K562 (cell line): ENCODE measurements at regions not wholly inside any gene's neighbourhood (a gene's known extent, or its start where the extent isn't known, plus 50 kb on each side); places are given as distances from the start of the nearest gene placed in this dataset.

ENCODE experiments used
- BCLAF1 ChIP-seq, 2 experiments: fragments of 450-650 bp in 1 of 2; IDR thresholded peaks; 2 replicates each; pipeline ENCODE4 v1.6.1; 2011 to 2017; ENCODE audit warnings: low read depth in 2 of 2, antibody characterized with exemption in 1 of 2, borderline replicate concordance in 1 of 2, low read length in 1 of 2, mild to moderate bottlenecking in 1 of 2, mixed read lengths in 1 of 2; ENCODE audit not compliant: control insufficient read depth in 1 of 2
- CBX1 ChIP-seq: sonication (generic); IDR thresholded peaks from 2 replicates; pipeline ENCODE4 v1.6.1; 2016; ENCODE audit warnings: antibody characterized with exemption, low read depth, mild to moderate bottlenecking
- CTCF ChIP-seq, 3 experiments: IDR thresholded peaks in 2 of 3; conservative IDR thresholded peaks in 1 of 3; 2 replicates each; pipeline ENCODE4 v1.5.1; 2011 to 2012; ENCODE audit warnings: low read length in 3 of 3, mild to moderate bottlenecking in 3 of 3, control low read depth in 2 of 3, improper control_type of control experiment in 1 of 3, inconsistent platforms in 1 of 3, low read depth in 1 of 3, mixed read lengths in 1 of 3, moderate library complexity in 1 of 3; ENCODE audit not compliant: insufficient read depth in 2 of 3
- KDM1A ChIP-seq, 2 experiments: fragments of 450-650 bp; IDR thresholded peaks; 2 replicates each; pipeline ENCODE4 v1.6.1; 2016; ENCODE audit warnings: mild to moderate bottlenecking in 2 of 2
- NR1H2 ChIP-seq: sonication (generic); formaldehyde crosslinking; IDR thresholded peaks from 2 replicates; pipeline ENCODE4 v1.4.0; 2020; ENCODE audit warnings: mild to moderate bottlenecking, missing genetic modification reagents
- SMAD3 ChIP-seq: fragments of 450-650 bp; formaldehyde crosslinking; conservative IDR thresholded peaks from 2 replicates; pipeline ENCODE4 v1.4.0; 2020; ENCODE audit warnings: mild to moderate bottlenecking
- TRIM24 ChIP-seq, 2 experiments: fragments of 450-650 bp; IDR thresholded peaks; 2 replicates each; pipeline ENCODE4 v1.6.1; 2016
- ZC3H8 ChIP-seq: fragments of 450-650 bp; IDR thresholded peaks from 2 replicates; pipeline ENCODE4 v1.6.1; 2017

GRCh38 chr6:2436410-2437154 lies 191.2 kb upstream of the GMDS start:
- no peak for TF ChIP-seq CTCF (IDR thresholded peaks at IDR 0.05 in 2 of 3, conservative IDR thresholded peaks at IDR 0.05 in 1 of 3; ENCODE audit: insufficient read depth in 2 of 3, low read depth in 1 of 3, low read length in 3 of 3)
- TF ChIP-seq NR1H2 (CRISPR knock-in tag): no peak
- no peak for TF ChIP-seq SMAD3 (CRISPR knock-in tag)
- TF ChIP-seq BCLAF1 (IDR thresholded peaks at IDR 0.05; ENCODE audit: borderline replicate concordance in 1 of 2, control insufficient read depth in 1 of 2, low read depth in 2 of 2, low read length in 1 of 2): no peak
- no peak for TF ChIP-seq CBX1
- TF ChIP-seq TRIM24 (IDR thresholded peaks at IDR 0.05): no peak
- no peak for TF ChIP-seq ZC3H8
- no peak for TF ChIP-seq KDM1A (IDR thresholded peaks at IDR 0.05)
